ENCODE measurements at regions not wholly inside any gene's neighbourhood (a gene's known extent, or its start where the extent isn't known, plus 50 kb on each side); places are given as distances from the start of the nearest gene placed in this dataset.
"Not testable (repeated sequence)": the region's sequence is repeated elsewhere in the genome, so short reads cannot be mapped to it uniquely, and the experiment has no call there.

GRCh38 chr13:24563087-24563486, 50.5 kb upstream of the PARP4 start:
- Mint-ChIP-seq H3K27ac (no peak overlapping the region), H3K36me3 (peaks cover 4% of the 10 kb centered on the region), H3K9me3 (no peaks in the 10 kb centered on the region), H3K4me1 (ENCODE audit: low read depth in 2 of 2) (peaks cover 13 to 17% of the 10 kb centered on the region in 2 donors), H3K27me3 (peaks cover 21 to 37% of the 10 kb centered on the region in 2 donors), H3K4me3 (no peak overlapping the region)
- ATAC-seq (no peak), DNase-seq (ENCODE audit: low spot score) (no peak)

GRCh38 chr13:24563971-24564370, 51.4 kb upstream of the PARP4 start:
- H3K36me3 Mint-ChIP-seq; H3K9me3 Mint-ChIP-seq; DNase-seq (ENCODE audit: low spot score); ATAC-seq; H3K27ac Mint-ChIP-seq; H3K4me3 Mint-ChIP-seq: not testable (repeated sequence)
- Mint-ChIP-seq H3K27me3 (peaks cover 14 to 28% of the 10 kb centered on the region in 2 donors), H3K4me1 (ENCODE audit: low read depth in 2 of 2) (peaks cover 12 to 13% of the 10 kb centered on the region in 2 donors)

- no peak for DNase-seq (ENCODE audit: low spot score)
- H3K27me3 Mint-ChIP-seq: peaks cover 5 to 19% of the 10 kb centered on the region in 2 donors
- no peak overlapping the region for H3K4me3 Mint-ChIP-seq
- peaks cover 3 to 4% of the 10 kb centered on the region in 2 donors for H3K4me1 Mint-ChIP-seq (ENCODE audit: low read depth in 2 of 2)
- H3K9me3 Mint-ChIP-seq: no peaks in the 10 kb centered on the region
- ATAC-seq: no peak
- peaks cover 3% of the 10 kb centered on the region for H3K36me3 Mint-ChIP-seq
- H3K27ac Mint-ChIP-seq: no peak overlapping the region
These were observed 52.3 kb upstream of the PARP4 start for GRCh38 chr13:24564881-24565280.

- H3K9me3 Mint-ChIP-seq; H3K4me1 Mint-ChIP-seq (ENCODE audit: low read depth in 2 of 2); DNase-seq (ENCODE audit: low spot score); ATAC-seq; H3K36me3 Mint-ChIP-seq; H3K27ac Mint-ChIP-seq; H3K4me3 Mint-ChIP-seq: not testable (repeated sequence)
- H3K27me3 Mint-ChIP-seq: peaks cover 3 to 17% of the 10 kb centered on the region in 2 donors
These were observed 55.0 kb upstream of the PARP4 start for GRCh38 chr13:24567593-24567992.

- Mint-ChIP-seq H3K36me3 (peaks cover 12% of the 10 kb centered on the region), H3K27ac (no peak overlapping the region), H3K4me3 (peak overlapping the region; percentile 32), H3K27me3 (peaks cover 0 to 4% of the 10 kb centered on the region in 2 donors), H3K9me3 (peaks cover 4% of the 10 kb centered on the region), H3K4me1 (ENCODE audit: low read depth in 2 of 2) (peaks cover 6 to 12% of the 10 kb centered on the region in 2 donors)
- ATAC-seq (no peak), DNase-seq (ENCODE audit: low spot score) (no peak)
These were observed 62.3 kb upstream of the PARP4 start for GRCh38 chr13:24574847-24575246.

GRCh38 chr13:24580315-24580714, 67.7 kb upstream of the PARP4 start:
- not testable (repeated sequence) for H3K9me3 Mint-ChIP-seq; DNase-seq (ENCODE audit: low spot score); ATAC-seq; H3K4me3 Mint-ChIP-seq
- peaks cover 12% of the 10 kb centered on the region for H3K36me3 Mint-ChIP-seq
- H3K27ac Mint-ChIP-seq: peak overlapping the region; percentile 35 to 59
- peaks cover 13 to 24% of the 10 kb centered on the region in 2 donors for H3K4me1 Mint-ChIP-seq (ENCODE audit: low read depth in 2 of 2)
- peaks cover 0 to 10% of the 10 kb centered on the region in 2 donors for H3K27me3 Mint-ChIP-seq

GRCh38 chr13:24581578-24581977, 69.0 kb upstream of the PARP4 start:
- H3K9me3 Mint-ChIP-seq; H3K36me3 Mint-ChIP-seq; ATAC-seq; DNase-seq (ENCODE audit: low spot score): not testable (repeated sequence)
- Mint-ChIP-seq H3K4me1 (ENCODE audit: low read depth in 2 of 2) (peaks cover 15 to 18% of the 10 kb centered on the region in 2 donors), H3K27me3 (peaks cover 0 to 10% of the 10 kb centered on the region in 2 donors), H3K4me3 (peak overlapping the region; percentile 48), H3K27ac (peak overlapping the region in 1 of 2 donors; percentile 59)

- not testable (repeated sequence) for H3K4me3 Mint-ChIP-seq, ATAC-seq, H3K9me3 Mint-ChIP-seq
These were observed 79.1 kb upstream of the PARP4 start for GRCh38 chr13:24591697-24592096.

GRCh38 chr13:24597906-24598670, 82.1 kb upstream of the ATP12A start:
- H3K9me3 Mint-ChIP-seq; H3K27me3 Mint-ChIP-seq; DNase-seq (ENCODE audit: low spot score); ATAC-seq: not testable (repeated sequence)
- H3K4me3 Mint-ChIP-seq: peak overlapping the region; percentile 81
- H3K36me3 Mint-ChIP-seq: peaks cover 12% of the 10 kb centered on the region
- H3K27ac Mint-ChIP-seq: peak overlapping the region; percentile 91
- peaks cover 42 to 45% of the 10 kb centered on the region in 2 donors for H3K4me1 Mint-ChIP-seq (ENCODE audit: low read depth in 2 of 2)

More at GRCh38 chr13:24591697-24592096, 79.1 kb upstream of the PARP4 start:
- H3K36me3 Mint-ChIP-seq; DNase-seq (ENCODE audit: low spot score); H3K4me1 Mint-ChIP-seq (ENCODE audit: low read depth in 2 of 2); H3K27me3 Mint-ChIP-seq: not testable (repeated sequence)
- H3K27ac Mint-ChIP-seq: peak overlapping the region in 1 of 2 donors; percentile 77

GRCh38 chr13:24599019-24599791, 81.0 kb upstream of the ATP12A start:
- H3K9me3 Mint-ChIP-seq; DNase-seq (ENCODE audit: low spot score); ATAC-seq; H3K27me3 Mint-ChIP-seq: not testable (repeated sequence)
- Mint-ChIP-seq H3K4me1 (ENCODE audit: low read depth in 2 of 2) (peaks cover 44 to 48% of the 10 kb centered on the region in 2 donors), H3K4me3 (peak overlapping the region; percentile 81), H3K27ac (peak overlapping the region; percentile 91), H3K36me3 (peaks cover 23% of the 10 kb centered on the region)

GRCh38 chr13:24605923-24606372, 74.3 kb upstream of the ATP12A start:
- Mint-ChIP-seq H3K4me3 (no peak overlapping the region), H3K9me3 (peaks cover 5% of the 10 kb centered on the region), H3K27me3 (no peaks in the 10 kb centered on the region), H3K27ac (no peak overlapping the region), H3K36me3 (peaks cover 39% of the 10 kb centered on the region), H3K4me1 (ENCODE audit: low read depth in 2 of 2) (peaks cover 21 to 23% of the 10 kb centered on the region in 2 donors)
- ATAC-seq (no peak), DNase-seq (ENCODE audit: low spot score) (no peak)

GRCh38 chr13:24606486-24607170, 73.6 kb upstream of the ATP12A start:
- Mint-ChIP-seq H3K9me3 (peaks cover 5% of the 10 kb centered on the region), H3K36me3 (peaks cover 39% of the 10 kb centered on the region), H3K27ac (no peak overlapping the region), H3K27me3 (no peaks in the 10 kb centered on the region), H3K4me1 (ENCODE audit: low read depth in 2 of 2) (peaks cover 17 to 20% of the 10 kb centered on the region in 2 donors), H3K4me3 (no peak overlapping the region)
- DNase-seq (ENCODE audit: low spot score) (no peak), ATAC-seq (peak in 1 of 2 donors; percentile 17)

- Mint-ChIP-seq H3K4me1 (ENCODE audit: low read depth in 2 of 2) (peaks cover 11 to 17% of the 10 kb centered on the region in 2 donors), H3K36me3 (no peaks in the 10 kb centered on the region), H3K9me3 (no peaks in the 10 kb centered on the region), H3K4me3 (no peak overlapping the region), H3K27ac (no peak overlapping the region), H3K27me3 (no peaks in the 10 kb centered on the region)
- no peak for DNase-seq (ENCODE audit: low spot score)
- no peak for ATAC-seq
These were observed 69.3 kb upstream of the ATP12A start for GRCh38 chr13:24610956-24611355.
